K562 (cell line): ENCODE measurements at regions not wholly inside any gene's neighbourhood (a gene's known extent, or its start where the extent isn't known, plus 50 kb on each side); places are given as distances from the start of the nearest gene placed in this dataset.

Experiments
- ARID4B ChIP-seq: sonication (generic); formaldehyde crosslinking; IDR thresholded peaks from 2 replicates; pipeline ENCODE4 v1.8.0; 2022; ENCODE audit warnings: mild to moderate bottlenecking, missing genetic modification reagents
- CHAMP1 ChIP-seq: fragments of 450-650 bp; IDR thresholded peaks from 2 replicates; pipeline ENCODE4 v1.6.1; 2016; ENCODE audit warnings: mild to moderate bottlenecking
- CHD1 ChIP-seq: fragments of 200-600 bp; sonication (generic); IDR thresholded peaks from one replicate; pipeline ENCODE4 v1.6.1; 2012; ENCODE audit warnings: mild to moderate bottlenecking, moderate library complexity, low read length, inconsistent platforms
- TAF9B ChIP-seq: fragments of 450-650 bp; IDR thresholded peaks from 2 replicates; pipeline ENCODE4 v1.6.1; 2018; ENCODE audit warnings: mild to moderate bottlenecking; ENCODE audit not compliant: partially characterized antibody
- ZNF133 ChIP-seq: fragments of 250-450 bp; sonication (Bioruptor Pico); IDR thresholded peaks from 2 replicates; pipeline ENCODE4 v1.4.0; 2020; ENCODE audit warnings: mild to moderate bottlenecking
- ZNF24 ChIP-seq: fragments of 450-650 bp; IDR thresholded peaks from 2 replicates; pipeline ENCODE4 v1.6.1; 2016
- ZNF280B ChIP-seq: fragments of 250-450 bp; sonication (Bioruptor Pico); IDR thresholded peaks from 2 replicates; pipeline ENCODE4 v1.5.1; 2021; ENCODE audit warnings: mild to moderate bottlenecking
- ZNF507 ChIP-seq: conservative IDR thresholded peaks from 2 replicates; pipeline ENCODE4 v1.6.1; 2017; ENCODE audit warnings: missing genetic modification characterization, missing compliant biosample characterization
- ZNF586 ChIP-seq: fragments of 450-650 bp; formaldehyde crosslinking; conservative IDR thresholded peaks from 2 replicates; pipeline ENCODE4 v1.4.0; 2020; ENCODE audit warnings: mild to moderate bottlenecking, moderate library complexity
- ZNF764 ChIP-seq: fragments of 250-450 bp; sonication (Bioruptor Pico); IDR thresholded peaks from 2 replicates; pipeline ENCODE4 v1.4.0; 2020; ENCODE audit warnings: low read depth, mild to moderate bottlenecking, moderate library complexity

GRCh38 chr2:203590496-203590895, 55.4 kb upstream of the RAPH1 start (continued):
- TF ChIP-seq CHAMP1 (no peak), ARID4B (no peak), ZNF507 (tag) (no peak), ZNF280B (CRISPR knock-in tag) (no peak), ZNF133 (CRISPR knock-in tag) (no peak), ZNF586 (CRISPR knock-in tag) (no peak), ZNF764 (CRISPR knock-in tag) (no peak), CHD1 (no peak), TAF9B (no peak), ZNF24 (no peak)
- TF ChIP-seq, all 486 proteins: peak for 0
